NCI-H446 (cell line): ENCODE measurements at regions not wholly inside any gene's neighbourhood (a gene's known extent, or its start where the extent isn't known, plus 50 kb on each side); places are given as distances from the start of the nearest gene placed in this dataset.

Experiments
- DNase-seq, 2 experiments: peaks; one replicate each; lab custom pipeline; 2025; lab: John Stamatoyannopoulos, UW

DNA sequence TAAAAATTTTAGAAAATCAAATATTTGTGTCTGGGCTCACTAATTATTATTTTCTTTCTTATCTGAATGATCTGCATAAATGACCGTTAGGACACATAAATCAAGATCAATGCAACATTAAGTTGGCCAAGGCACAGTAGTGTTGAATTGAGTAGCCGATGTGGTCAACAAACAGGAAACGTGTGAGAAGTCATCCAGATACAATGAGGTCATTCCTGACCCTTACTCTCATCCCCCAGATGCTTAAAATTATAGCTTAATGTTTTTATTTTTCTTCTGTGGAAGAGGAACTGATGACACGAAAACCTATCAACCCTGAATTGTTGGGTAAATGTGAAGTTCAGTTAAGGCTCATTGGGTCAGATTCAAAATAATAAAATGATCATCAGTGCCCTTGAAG is 222.9 kb downstream of the RFC3 start:
- no peak for DNase-seq

DNA sequence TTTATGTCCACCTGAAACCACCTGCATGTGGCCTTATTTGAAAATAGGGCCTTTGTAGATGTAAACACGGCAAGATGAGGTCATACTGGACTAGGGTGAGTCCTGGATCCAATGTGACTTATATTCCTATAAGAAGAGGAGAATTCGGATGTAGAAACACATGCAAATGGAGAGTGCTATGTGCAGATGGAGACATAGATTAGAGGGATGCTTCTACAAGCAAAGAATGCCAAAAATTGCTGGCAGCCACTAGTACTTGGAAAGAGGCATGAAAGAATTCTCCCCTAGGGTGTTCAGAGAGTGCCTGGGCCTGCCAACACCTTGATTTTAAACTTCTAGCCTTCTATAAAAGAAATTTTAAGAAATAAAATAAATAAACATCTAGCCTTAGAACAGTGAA is 226.1 kb downstream of the RFC3 start:
- peak in 1 of 2 experiments; percentile 69 for DNase-seq

DNA sequence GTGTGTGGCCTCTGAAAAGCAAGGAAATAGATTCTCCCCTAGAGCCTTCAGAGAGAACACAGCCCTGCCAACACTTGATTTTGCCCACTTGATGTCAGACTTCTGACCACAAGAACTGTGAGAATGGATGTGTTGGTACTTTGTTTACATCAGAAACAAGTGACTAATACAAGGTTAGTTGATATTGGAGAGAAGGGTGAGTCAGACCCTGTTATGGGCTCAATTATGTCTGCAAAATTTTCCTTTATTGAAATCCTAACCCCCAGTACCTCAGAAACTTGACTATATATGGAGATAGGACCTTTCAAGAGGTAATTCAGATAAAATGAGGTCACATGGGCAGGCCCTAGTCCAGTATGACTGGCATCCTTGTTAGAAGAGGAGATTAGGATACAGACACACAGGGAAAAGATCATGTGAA is 226.7 kb downstream of the RFC3 start:
- no peak for DNase-seq

DNA sequence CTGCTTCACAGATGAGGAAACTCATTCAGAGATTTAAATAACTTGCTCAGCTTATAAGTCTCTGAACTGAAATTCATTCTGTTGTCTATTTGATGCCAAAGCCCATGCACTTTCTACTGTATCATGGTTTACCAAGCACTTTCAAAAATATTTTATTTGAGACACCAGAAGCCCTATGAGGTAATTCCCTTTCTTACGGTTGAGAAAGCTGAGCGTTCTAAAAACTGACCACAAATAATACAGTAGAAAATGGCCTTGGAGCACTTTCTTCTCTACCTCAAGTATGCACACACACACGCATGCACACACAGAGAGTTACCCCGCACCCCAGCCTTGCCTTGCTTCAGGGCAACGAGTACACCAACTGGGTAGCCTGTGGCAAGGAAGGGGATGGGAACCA is 228.5 kb downstream of the RFC3 start:
- no peak for DNase-seq

DNA sequence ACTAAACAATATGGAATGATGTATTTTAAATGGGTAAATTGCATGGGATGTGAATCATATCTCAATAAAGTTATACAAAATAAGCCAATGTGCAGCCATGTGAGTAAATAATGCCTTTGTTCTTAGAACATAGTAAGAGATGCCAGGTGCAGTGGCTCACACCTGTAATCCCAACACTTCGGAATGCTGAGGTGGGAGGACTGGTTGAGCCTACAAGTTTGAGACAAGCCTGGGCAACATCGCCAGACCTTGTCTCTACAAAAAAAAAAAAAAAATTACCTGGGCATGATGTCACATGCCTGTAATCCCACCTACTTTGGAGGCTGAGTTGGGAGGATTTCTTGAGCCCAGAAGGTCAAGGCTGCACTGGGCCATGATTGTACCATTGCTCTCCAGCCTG is 230.7 kb downstream of the RFC3 start:
- DNase-seq, result no peak

DNA sequence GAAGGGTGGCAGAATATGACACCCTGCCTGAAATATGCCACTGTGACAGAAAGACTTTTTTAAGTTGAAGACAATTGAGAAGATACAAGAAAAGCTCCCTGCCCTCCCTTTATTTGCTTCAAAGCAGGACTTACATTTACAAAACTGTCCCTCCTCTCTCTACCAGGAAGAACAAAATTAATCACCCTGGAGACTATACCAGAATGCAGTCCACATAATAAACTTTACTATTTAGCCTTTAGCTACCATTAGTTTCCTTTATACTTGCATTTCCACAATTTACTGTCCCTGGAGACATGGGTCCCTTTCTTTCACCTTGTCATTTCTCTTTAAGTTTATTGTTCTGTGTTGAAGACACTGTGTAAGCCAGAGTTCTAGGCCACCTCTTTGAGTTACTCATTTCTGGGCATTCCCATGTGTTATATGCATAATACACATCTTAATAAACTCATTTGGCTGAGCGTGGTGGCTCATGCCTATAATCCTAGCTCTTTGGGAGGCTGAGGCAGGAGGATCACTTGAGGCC is 238.8 kb downstream of the RFC3 start:
- no peak for DNase-seq

DNA sequence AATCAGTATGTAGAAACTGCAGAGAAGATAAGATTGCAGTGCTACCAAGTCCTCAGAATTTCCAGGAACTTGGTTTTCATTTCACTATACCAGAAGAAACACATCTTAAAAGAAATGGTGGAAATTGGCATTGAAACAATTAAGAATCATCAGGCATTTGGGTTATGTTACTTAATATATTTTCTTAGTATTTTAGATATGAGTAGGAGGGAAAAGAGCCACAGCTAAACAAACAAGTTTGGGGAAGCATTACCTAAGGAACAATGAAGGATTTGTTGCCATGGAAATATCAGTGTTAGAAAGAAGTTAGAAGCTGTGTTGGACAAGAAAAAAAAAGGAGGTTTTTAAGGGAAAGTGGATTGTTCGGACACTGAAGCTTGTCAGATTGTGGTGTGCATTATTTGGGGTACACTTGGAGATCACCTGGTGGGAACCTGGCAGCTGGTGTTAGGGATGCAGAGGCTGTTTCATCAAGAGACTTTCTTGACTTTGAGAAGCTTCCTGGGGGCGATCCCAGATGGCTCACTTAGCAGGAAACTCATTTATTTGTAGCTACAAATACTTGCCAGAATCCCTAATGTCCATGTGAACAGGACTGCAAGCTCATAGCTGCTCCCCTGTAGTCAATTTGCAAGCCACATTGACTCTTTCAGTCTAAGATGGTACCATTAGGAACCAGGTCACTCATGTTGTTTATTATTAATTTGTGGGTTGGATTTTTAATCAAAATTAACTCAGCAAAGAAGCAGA is 246.7 kb downstream of the RFC3 start:
- DNase-seq, result peak in 1 of 2 experiments; percentile 2

DNA sequence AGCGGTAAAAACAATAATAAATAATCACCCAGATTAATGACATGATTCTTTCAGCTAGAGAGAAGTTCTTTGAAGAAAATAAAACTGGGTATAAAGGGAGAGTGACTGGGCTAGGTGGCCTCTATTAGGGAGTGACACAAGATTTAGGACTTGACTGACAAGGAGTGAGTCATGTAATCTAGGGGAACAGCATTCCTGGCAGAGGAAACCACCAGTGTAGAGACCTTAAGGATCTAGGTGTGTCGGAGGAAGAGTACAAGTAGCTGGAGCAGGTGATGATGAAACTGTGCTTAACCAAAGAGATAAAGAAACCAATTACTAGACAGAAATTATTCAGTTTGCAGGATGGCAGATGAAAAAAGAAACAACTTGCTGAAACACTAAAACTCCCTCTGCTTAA is 248.0 kb downstream of the RFC3 start:
- no peak for DNase-seq

DNA sequence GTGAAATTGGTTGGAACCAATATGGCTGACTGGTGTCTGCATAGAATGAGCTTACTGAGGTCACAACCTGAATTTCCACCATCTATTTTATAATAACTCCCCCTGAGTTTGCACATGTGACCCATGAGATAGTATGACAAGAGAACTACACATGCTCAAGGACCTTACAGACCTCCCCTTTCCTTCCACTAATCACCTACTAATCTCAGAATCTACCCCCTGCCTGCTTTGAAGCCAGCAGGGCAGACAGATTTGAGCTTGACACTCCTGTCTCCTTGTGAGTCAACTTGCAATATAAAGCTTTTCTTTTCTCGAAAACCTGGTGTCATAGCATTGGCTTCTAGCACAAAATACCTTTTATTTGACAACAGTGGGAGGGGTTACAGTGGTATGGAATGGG is 248.4 kb downstream of the RFC3 start:
- DNase-seq, result no peak

DNA sequence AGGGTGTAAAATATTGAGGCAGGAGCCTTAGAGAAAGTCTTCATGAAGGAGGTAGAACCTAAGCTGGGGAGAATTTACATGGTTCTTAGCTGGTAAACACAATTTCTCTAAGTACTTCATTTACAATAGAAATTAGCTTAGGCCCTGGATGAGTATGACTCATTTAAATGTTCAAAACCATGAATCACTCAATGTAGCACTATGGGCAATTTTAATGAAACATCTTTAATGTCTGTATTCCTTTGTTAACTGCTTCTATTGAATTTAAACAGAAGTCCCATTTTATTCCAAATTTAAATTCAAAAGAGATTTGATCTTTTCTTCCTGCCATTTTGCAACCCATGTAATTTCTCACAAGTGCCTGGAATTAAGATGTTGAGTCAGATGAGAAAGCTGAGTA is 252.1 kb downstream of the RFC3 start:
- DNase-seq, result no peak

DNA sequence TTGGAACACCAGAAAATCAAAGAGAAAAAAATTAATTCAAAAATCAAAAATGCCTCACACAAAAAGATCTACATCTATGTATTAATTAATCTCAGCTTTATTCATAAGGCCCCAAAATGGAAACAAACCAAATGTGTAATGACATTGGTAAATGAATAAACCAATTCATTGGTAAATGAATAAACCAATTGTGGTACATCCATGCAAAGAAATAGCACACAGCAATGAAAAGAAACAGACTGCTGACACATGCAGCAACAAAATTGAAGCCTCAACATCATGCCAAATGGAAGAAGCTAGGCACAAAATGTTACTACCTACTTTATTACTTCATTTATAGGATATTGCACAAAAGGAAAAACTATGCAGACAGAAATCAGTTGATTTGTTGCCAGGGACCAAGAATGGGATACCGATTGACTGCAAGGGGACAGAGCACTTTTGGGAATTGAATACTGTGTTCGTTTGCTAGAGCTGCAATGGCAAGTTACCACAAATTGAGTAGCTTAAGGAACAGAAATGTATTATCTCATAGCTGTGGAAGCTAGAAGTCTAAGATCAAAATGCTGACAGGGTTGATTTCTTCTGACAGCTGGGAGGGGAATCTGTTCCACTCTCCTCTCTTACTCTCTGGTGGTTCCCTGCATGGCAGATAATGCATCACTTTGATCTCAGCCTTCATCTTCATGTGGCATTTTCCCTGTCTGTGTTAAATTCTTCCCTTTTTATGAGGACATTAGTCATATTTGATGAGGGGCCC is 252.8 kb downstream of the RFC3 start:
- no peak for DNase-seq

DNA sequence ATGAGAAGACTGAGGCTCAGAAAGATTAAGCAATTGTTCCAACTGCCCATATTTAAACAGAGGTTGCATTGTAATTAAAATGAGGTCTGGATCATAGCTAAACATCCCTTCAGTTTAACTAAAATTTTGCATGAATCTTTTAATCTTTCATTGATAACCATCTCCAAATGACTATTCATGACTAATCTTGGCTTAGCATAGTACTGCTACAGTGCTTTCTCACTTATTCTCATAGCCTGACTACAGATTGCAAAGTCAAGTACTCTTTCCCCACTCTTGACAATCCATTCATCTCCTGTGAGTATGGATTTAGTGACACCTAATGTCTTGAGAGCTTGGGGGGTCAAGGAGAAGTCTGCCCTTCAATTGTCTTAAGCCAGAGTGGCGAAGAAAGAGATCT is 258.4 kb downstream of the RFC3 start:
- DNase-seq, result no peak

DNA sequence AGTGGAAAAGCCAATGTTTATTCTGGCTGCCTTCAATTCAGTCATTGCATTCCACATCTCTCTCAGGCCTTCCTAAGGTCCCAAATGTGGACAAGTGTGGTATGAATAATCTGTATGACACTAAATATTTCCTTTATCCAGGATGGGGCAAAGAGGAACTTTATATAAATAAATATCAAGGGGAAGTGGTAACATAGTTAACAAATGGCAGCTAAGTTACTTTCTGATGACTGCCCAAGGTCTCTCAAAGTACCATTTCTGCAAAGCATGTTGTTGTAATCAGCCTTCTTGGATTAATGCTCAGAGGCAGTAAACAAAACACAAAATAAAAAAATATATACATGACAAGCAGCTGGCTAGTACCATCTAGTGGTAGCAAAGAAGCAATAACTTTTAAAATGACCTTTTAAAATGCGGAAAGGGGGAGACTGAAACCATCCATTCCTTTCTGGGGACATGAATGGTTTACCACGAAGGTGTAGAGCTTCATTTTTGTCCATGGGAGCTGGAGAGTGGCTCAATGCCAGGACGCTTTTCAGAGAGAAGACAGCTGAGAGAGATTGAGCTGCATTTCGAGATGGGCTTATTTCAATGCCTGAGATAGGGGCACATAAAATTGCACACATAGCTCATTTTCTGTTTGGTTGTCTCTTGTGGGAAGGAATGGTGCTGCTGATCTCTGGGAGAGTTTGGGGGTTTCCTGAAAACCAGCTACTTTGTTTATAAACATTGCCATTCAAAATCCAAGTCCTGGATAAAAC is 259.2 kb downstream of the RFC3 start:
- DNase-seq, result peak in 1 of 2 experiments; percentile 26

DNA sequence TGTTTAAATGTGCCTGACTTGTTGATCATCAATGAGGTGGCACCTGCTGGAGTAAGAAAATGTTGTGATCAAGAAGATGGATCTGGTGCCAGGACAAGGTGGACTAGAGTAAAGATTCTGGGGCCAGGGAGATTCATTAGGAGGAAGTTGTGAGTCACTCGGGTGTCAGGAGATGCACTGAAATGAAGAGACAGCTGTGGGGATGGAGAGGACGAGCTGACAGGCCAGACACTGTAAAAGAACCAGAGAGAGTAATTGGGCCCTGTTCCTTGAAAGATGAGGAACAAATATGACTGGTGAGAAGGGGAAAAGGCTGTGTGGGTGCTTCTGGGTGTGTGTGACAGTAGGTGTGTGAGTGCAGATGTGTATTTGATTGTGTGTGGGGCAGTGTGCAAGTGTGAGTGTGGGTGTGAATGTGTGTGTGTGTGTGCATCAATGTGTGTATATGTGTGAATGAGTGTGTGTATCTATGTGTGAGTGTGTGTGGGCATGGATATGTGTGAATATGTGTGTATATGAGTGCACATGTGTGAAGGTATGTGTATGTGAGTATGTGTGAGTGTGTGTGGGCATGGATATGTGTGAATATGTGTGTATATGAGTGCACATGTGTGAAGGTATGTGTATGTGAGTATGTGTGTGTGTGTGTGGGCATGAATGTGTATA is 260.5 kb downstream of the RFC3 start:
- DNase-seq, result no peak

DNA sequence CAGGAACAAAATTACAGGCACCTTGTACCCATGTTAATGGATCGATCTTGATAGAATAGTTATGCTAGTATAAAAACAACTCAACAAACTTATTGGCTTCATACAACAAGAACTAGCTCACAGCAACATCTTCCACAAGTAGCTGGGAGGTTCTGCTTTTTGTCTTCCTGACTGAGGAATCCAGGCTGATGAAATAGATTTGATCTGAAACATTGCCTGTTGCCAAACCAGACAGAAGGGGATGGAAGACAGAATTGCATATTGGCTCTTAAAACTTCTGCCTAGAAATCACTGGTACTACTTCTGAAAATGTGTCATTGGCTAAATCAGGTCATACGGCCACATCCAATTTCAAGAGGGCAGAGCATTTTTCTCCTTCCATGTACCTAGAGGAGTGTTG is 267.3 kb downstream of the RFC3 start:
- no peak for DNase-seq

DNA sequence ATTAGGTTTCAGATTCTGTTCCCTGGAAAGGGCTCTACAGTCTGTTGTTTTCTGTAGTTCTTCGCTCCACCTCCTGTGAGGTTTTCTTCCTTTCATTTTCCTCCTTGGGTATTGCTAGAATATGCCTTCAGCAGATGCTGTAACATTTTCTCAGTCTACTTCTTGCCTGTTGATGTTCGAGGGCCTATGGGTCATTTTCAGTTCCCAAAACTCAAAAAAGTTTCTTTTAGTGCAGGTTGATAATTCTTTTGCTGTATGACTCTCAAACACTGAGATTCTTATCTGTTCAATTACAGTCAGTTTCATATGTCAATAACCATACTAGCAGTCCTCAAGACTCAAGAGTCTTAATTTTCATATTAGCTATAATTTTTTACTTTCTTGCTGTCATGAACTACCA is 268.3 kb downstream of the RFC3 start:
- DNase-seq, result no peak

DNA sequence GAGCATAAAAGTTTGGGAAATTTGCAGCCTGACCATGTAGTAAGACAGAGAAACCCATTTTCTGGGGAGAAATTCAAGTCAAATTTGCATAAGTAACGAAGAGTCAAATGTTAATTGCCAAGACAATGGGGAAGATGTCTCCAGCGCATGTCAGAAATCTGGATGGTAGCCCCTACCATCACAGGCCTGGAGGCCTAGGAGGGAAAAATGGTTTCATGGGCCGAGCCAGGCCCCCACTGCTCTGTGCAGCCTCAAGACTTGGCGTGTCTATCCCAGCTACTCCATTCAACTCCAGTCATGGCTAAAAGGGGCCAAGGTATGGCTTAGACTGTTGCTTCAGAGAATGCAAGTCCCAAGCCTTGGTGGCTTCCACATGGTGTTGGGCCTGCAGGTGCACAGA is 269.8 kb downstream of the RFC3 start:
- DNase-seq, result no peak

DNA sequence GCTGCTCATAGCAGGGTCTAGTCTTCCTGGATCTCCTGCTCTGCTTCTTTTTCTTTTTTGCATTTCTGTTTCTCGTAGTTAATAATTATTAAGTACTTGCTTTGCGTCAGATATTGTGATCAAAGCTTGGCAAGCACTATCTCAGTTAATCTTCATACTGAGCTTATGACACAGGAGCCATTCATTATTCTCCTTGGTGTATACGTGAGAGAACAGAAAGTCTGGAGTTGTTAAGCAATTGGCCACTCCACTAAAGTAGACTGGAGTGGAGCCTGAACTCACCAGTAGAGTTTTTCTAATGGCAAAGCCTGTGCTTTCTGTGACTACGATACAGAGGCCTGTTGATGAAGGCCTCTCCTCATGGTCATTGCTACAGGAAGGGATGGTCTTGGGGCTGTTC is 285.9 kb downstream of the RFC3 start:
- no peak for DNase-seq

DNA sequence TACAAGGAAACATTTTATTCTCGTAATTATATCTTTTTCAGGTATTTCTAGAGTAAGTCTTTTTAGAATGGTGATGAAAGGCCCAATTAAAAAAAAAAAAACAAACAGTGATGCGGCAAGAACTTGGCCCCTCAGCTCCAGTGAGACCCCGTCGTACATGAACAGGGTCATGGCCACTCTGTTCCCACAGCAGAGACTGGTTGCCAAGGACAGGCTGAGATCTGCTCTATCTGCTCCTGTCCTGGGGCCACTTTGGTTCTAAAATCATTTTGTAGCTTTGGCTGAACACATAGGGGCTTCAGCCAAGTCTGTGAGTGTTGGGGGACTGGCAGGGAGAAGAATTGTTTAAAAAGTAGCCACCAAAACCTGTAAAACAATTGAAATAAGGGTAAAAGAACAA is 286.9 kb downstream of the RFC3 start:
- no peak for DNase-seq

DNA sequence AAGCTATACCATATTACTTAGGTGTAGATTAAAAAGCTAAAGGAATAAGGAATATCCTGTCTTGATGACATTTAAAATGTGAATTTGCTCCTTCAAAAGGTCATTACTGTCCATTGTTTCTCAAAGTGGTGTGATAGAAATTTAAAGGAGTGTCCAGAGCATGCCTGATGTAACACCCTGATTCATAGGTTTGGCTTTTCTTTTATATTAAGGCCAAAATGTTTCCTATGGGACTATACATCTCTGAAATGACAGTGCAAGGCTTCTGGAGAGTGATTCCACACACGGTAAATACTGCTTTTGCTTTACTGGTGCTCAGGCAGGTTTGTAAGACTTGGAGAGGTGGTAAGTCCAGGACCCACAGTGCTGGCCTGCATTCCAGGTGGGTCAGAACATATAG is 289.9 kb downstream of the RFC3 start:
- no peak for DNase-seq

DNA sequence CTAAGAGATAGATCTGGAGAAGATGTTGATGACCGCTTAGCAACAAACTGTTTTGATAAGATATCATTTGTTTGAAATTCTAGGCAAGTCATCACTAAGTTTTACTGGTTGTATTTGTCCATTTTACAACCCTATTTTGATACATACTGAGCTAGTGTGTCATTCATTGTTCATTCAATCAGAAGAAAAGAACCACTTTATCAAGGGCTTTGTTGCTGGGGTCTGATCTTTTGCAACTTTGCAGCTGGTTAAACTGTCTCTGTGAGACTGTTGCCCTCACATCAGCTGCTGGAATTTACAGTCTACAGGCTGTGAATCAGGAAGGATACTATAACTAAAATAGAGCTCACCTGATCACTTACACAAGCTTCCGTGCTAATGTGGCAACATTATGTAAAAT is 290.5 kb downstream of the RFC3 start:
- DNase-seq, result no peak

DNA sequence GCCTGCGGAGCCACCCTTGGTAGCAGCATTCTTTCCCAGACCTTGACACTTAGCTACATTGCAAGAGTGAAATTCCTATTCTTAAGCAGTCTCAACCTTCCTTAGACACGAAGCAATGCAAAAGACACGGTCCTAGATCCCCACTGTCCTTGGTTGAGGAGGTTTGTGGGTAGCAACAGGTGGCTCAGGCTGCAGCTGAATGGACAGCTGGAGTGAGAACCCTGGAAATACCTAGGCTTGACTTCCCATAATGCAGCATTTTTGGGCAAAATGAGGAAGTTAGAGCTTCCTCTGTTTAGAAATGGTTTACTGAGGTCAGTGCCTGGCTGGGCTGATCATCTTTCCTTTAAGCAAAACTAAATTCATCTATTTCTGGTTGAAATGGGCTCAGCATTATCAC is 296.6 kb downstream of the RFC3 start:
- DNase-seq, result no peak
